ENCODE measurements at regions not wholly inside any gene's neighbourhood (a gene's known extent, or its start where the extent isn't known, plus 50 kb on each side); places are given as distances from the start of the nearest gene placed in this dataset.

- no peak for TF ChIP-seq CTCF (conservative IDR thresholded peaks at IDR 0.05 in 1 of 2, IDR thresholded peaks at IDR 0.05 in 1 of 2; ENCODE audit: low read depth in 1 of 2, low read length in 2 of 2)
- TF ChIP-seq EZH2 (IDR thresholded peaks at IDR 0.05; ENCODE audit: low read length, missing control alignments): no peak
Observed at GRCh38 chr2:209340522-209340921, 83.3 kb upstream of the MAP2 start.
